SHP77 treated with DMSO at 0.1 percent for 48 hours (cell line): ENCODE measurements at regions not wholly inside any gene's neighbourhood (a gene's known extent, or its start where the extent isn't known, plus 50 kb on each side); places are given as distances from the start of the nearest gene placed in this dataset.

Experiments
- DNase-seq: peaks from one replicate; lab custom pipeline; 2025; lab: John Stamatoyannopoulos, UW

DNA sequence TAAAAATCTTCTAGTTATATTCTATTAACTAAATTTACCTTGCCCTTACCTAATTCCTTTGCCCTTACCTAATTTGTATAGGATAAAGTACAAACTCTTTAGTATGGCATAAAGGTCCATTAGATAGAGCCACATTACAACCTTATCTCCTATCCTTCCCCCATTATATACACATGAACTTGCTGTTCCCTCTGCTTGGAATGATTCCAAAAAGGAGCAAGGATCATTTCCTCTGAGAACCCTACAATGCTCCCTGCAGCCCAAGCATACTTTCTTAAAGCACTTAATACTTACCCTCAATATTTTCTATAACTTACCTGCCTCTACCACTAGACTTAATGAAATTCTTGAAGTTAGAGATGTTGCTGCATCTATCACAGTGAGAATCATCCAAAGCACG, 118.9 kb upstream of the CCDC54 start:
- DNase-seq: no peak

DNA sequence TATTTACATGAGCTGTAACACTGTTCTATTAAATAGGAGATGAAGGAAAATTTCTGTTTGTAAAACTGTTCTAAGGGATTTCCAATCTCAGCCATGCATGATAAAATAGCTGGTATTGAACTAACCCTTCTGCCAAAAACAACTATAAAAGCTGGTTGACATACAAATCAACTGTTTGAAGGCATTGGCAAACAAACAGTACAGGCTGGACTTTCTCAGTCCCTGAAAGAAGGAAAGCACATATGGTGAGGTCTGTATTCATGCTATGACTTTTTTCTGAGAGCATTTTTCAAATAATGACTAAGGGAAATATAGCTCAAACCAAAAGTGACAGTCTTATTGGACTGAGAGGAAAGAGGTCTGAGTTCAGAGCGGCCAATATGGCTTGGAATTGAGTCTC, 117.0 kb upstream of the CCDC54 start:
- no peak for DNase-seq

GRCh38 chr3:107263269-107264021, 113.8 kb upstream of the CCDC54 start:
- DNase-seq: no peak

DNA sequence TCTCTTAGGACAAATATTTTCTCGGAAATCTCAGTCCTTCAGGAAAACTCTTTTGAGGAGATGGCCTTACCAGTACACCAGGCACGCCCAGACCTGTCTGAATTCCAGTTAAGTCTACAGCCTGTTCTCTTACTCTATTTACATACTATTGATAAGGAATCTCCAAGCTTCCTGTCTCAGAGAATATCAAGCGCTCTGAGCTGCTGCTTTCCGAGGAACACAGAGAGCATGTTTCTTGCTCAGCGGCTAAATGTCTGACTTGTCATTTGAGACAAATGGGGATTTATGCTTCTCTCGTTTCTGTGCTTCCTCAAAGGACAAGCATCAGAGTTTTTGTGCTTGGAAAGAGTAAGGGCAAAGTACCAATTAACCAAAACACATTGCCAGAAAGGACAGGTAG, 112.4 kb upstream of the CCDC54 start:
- no peak for DNase-seq

- DNase-seq: no peak
Measured at GRCh38 chr3:107265526-107265925, 111.7 kb upstream of the CCDC54 start.

- no peak for DNase-seq
Measured at GRCh38 chr3:107268469-107268868, 108.8 kb upstream of the CCDC54 start.

- DNase-seq: no peak
Measured at GRCh38 chr3:107269136-107269535, 108.1 kb upstream of the CCDC54 start.

GRCh38 chr3:107271787-107272387, 105.4 kb upstream of the CCDC54 start:
- DNase-seq: peak; percentile 5

DNA sequence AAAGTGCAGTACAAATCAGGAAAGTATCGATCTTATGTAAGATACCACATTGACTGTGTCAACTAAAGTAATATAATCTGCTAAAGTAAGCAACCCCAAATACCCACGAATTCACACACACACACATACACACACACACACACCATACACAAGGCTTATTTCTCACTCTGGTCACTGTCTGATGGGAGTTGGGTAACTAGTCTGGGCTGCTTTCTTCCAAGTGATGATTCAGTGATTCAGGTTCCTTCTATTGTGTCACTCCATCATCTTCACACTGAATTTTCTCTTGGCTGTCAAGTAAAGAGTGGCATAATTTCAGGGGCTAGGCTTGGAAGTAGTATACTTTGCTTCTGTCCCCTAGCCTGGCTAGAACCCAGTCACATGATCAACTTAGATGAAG, 104.8 kb upstream of the CCDC54 start:
- no peak for DNase-seq

DNA sequence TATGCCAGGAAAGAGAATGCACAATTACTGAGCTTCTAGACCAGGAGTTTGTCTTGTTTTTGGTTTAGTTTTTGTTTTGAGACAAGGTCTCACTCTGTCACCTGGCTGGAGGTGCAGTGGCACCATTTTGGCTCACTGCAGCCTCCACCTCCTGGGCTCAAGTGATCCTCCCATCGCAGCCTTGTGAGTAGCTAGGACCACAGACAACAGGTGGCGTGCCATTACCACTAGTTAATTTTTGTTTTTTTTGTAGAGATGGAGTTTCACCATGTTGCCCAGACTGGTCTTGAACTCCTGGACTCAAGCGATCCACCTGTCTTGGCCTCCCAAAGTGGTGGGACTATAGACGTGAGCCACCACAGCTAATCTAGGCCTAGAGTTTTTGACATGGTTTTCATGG, 104.4 kb upstream of the CCDC54 start:
- no peak for DNase-seq

DNA sequence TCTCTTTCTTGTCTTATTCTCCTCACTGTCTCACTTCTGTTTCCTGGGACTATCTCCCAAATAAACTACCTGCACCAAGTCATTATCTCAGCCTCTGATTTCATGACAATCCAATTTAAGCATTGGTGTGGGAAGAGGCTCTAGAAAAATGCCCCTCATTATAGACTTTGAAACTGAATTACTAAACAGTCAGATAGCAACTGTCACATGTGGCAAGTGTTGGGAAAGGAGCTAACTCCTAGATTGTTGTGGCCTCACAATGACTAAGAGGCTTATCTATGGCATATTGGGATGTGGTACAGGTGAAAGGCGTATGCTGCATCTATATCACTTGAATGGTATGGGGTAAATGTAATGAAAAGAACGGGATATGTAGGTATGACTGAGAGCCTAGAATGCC, 103.5 kb upstream of the CCDC54 start:
- DNase-seq: no peak

GRCh38 chr3:107275511-107275910, 101.7 kb upstream of the CCDC54 start:
- no peak for DNase-seq

- DNase-seq: no peak
Measured at GRCh38 chr3:107283948-107284347, 93.3 kb upstream of the CCDC54 start.

DNA sequence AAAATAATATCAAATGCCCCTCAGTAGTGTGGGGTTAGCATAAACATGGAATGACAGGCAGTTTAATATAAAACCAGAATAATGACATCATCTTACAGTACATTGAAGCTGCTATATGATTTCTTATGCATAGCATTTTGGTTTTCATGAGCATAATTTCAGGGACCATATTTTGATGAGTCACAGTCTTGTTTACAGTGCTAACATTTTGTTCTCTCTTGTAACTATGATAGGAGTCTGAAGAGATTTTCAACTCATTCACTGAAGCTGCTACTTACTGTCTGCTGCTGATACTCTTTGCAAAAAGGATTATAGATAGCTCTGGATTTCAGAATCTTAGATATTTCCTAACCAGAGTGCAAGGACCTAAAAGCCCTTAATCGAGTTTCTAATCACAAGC, 92.6 kb upstream of the CCDC54 start:
- no peak for DNase-seq

DNA sequence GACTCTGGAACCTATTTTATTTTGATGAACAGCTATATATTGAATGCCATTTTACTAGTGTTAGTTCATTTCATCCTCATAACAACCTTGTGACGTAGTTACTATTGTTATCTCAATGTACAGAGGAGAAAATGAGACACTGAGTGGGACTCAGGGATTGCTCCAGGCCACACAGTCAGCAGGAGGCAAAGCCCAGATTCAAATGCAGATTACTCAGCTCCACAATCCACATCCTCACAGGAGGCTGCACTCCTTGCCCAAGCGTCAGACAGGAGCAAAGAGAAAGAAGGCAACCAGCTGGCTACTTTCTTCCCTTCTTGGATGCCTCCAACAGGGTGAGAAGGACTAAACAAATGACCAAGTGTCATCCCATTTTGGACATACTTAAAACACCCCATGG, 92.0 kb upstream of the CCDC54 start:
- no peak for DNase-seq

- no peak for DNase-seq
Measured at GRCh38 chr3:107289354-107289753, 87.9 kb upstream of the CCDC54 start.

- no peak for DNase-seq
Measured at GRCh38 chr3:107294117-107294516, 83.1 kb upstream of the CCDC54 start.

DNA sequence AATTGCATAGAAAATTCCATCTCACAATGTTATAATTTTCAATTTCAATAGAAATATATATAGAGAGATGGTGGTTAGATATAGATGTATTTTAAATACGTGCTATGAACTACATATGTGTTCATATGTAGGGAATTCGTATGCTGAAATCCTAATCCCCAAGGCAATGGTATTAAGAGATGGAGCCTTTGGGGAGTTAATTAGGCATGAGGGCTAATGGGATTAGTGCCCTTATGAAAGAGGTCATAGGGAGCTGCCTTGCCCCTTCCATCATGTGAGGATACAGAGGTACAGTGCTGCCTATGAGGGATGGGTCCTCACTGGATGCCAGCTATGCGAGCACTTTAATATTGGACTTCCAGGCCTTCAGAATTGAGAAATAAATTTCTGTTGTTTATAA, 79.6 kb upstream of the CCDC54 start:
- no peak for DNase-seq

DNA sequence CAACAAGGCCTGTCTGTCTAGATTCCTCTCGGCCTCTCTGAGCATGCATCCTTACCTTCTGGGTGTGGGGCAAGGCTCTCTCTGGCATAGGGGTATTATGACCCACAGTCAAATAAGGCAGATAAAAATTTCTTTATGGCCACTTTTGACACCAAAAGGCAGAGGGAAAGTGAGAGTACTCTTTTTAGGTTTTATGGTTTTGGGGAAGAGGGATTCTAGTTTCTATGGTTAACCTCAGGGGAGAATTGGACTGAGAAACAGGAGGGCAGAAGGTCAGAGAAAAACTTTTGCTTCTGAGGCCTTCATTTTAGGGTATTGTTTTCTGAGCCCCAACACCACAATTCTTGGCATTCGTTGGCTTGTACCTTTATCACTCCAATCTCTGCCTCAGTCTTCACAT, 70.0 kb upstream of the CCDC54 start:
- no peak for DNase-seq

- no peak for DNase-seq
Measured at GRCh38 chr3:107308716-107309115, 68.5 kb upstream of the CCDC54 start.

- no peak for DNase-seq
Measured at GRCh38 chr3:107309312-107309711, 67.9 kb upstream of the CCDC54 start.

GRCh38 chr3:107313711-107314110, 63.5 kb upstream of the CCDC54 start:
- DNase-seq: no peak

DNA sequence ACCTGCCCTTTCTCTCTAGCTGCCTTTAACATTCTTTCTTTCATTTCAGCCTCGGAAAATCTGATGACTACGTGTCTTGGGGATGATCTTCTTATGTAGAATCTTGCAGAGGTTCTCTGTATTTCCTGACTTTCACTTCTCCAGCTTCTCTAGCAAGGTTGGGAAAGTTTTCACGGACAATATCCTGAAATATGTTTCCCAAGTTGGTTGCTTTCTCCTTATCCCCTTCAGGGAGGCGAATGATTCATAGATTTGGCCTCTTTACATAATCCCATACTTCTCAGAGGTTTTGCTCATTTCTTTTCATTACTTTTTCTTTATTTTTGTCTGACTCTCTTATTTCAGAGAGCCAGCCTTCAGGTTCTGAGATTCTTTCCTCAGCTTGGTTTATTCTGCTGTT, 62.1 kb upstream of the CCDC54 start:
- DNase-seq: no peak

GRCh38 chr3:107323723-107324122, 53.5 kb upstream of the CCDC54 start:
- no peak for DNase-seq
